ENCODE measurements at regions not wholly inside any gene's neighbourhood (a gene's known extent, or its start where the extent isn't known, plus 50 kb on each side); places are given as distances from the start of the nearest gene placed in this dataset.

DNA sequence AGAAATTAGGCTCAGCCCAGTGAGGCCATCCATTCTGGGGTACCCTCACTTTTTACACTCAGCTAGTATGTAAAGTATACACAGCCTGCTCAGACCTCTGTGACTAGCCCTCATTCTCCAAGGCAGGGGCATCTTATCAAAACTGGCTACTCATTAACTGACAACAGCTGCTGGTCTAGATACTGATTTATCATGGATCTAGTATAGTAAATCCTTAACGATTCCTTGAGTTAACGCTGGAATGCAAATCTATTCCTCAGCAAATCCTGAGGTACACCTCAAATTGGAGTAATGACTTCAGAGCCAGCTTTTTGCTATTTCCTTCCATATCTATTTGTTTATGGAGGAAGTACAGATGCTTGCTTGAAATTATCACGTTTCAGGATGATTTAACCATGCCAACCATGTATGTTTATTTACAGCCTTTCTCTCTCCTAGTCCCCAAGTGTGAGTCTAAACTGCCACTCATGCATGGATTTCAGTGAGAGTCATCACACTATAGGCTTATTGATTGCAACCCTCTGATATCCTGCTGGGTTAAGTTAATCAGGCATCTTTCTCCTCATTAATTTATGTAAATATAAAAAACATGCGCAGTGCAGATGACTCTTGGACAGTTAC is 70.2 kb upstream of the DOK6 start:
- Mint-ChIP-seq H3K27ac (no peak overlapping the region), H3K36me3 (no peaks in the 10 kb centered on the region), H3K27me3 (no peaks in the 10 kb centered on the region), H3K4me3 (no peak overlapping the region), H3K9me3 (peaks cover 2 to 14% (median 3%) of the 10 kb centered on the region in 3 donors), H3K4me1 (no peaks in the 10 kb centered on the region)

- H3K36me3 Mint-ChIP-seq: peaks cover 3% of the 10 kb centered on the region
- no peak overlapping the region for H3K27ac Mint-ChIP-seq
- peaks cover 4 to 6% (median 5%) of the 10 kb centered on the region in 3 donors for H3K9me3 Mint-ChIP-seq
- no peak overlapping the region for H3K4me3 Mint-ChIP-seq
- H3K27me3 Mint-ChIP-seq: no peaks in the 10 kb centered on the region
- H3K4me1 Mint-ChIP-seq: no peaks in the 10 kb centered on the region
Observed at GRCh38 chr18:69349912-69350597, 50.6 kb upstream of the DOK6 start.

Data from IgD-negative memory B cell (primary cell).